ENCODE measurements at regions not wholly inside any gene's neighbourhood (a gene's known extent, or its start where the extent isn't known, plus 50 kb on each side); places are given as distances from the start of the nearest gene placed in this dataset.

DNA sequence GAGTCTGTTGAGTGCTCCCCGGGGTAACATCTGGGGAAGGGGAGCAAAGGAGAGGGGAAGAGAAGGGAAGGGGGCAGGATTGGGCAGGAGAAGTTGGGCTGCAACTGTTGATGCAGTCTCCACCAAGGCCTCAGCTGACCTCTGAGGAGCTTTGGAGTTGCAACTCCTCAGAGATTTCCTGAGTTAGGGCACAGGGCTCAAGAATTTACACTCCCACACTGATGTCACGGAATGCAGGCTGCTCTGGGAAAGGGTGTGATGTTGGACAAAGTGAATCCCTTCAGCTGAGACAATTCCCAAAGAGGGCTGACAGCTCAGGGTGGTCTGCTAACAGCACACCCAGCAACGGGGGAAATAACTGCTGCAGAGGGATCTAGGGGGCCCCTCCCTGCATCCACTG is 295.6 kb downstream of the PCNX1 start:
- H4K20me1 ChIP-seq (ENCODE audit: control insufficient read depth, insufficient read depth, insufficient read length): no peaks in the 10 kb centered on the region
- TF ChIP-seq, protein P1, sequence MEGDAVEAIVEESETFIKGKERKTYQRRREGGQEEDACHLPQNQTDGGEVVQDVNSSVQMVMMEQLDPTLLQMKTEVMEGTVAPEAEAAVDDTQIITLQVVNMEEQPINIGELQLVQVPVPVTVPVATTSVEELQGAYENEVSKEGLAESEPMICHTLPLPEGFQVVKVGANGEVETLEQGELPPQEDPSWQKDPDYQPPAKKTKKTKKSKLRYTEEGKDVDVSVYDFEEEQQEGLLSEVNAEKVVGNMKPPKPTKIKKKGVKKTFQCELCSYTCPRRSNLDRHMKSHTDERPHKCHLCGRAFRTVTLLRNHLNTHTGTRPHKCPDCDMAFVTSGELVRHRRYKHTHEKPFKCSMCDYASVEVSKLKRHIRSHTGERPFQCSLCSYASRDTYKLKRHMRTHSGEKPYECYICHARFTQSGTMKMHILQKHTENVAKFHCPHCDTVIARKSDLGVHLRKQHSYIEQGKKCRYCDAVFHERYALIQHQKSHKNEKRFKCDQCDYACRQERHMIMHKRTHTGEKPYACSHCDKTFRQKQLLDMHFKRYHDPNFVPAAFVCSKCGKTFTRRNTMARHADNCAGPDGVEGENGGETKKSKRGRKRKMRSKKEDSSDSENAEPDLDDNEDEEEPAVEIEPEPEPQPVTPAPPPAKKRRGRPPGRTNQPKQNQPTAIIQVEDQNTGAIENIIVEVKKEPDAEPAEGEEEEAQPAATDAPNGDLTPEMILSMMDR (conservative IDR thresholded peaks at IDR 0.05): no peak
- no peak overlapping the region for H3K4me2 ChIP-seq (ENCODE audit: insufficient read depth, insufficient read length, low read length)
- H2BK12ac ChIP-seq (ENCODE audit: insufficient read length, low read depth, low read length): no peak overlapping the region
- no peaks in the 10 kb centered on the region for H3K4me1 ChIP-seq (ENCODE audit: insufficient read depth, low read length)
- Mint-ChIP-seq H3K4me3 (no peak overlapping the region), H3K27ac (no peak overlapping the region), H3K27me3 (ENCODE audit: low read depth) (peaks cover 2% of the 10 kb centered on the region), H3K36me3 (ENCODE audit: insufficient read depth in 1 of 3, low read depth in 3 of 3) (peaks cover 0 to 10% (median 0%) of the 10 kb centered on the region in 3 experiments; a peak in 3 of 7 replicates), H3K4me1 (peaks cover 16% of the 10 kb centered on the region in 2 experiments), H3K9me3 (peaks cover 9 to 11% of the 10 kb centered on the region in 2 experiments; a peak in 4 of 5 replicates)
- H2BK15ac ChIP-seq (ENCODE audit: low read depth, low read length): no peak overlapping the region
- H3K4ac ChIP-seq (ENCODE audit: low read depth, low read length): no peak overlapping the region
- no peak overlapping the region for H4K5ac ChIP-seq (ENCODE audit: insufficient read length, low read depth, low read length)
- no peak overlapping the region for H2AK5ac ChIP-seq (ENCODE audit: insufficient read length, low read length)
- no peaks in the 10 kb centered on the region for H3K9me3 ChIP-seq (ENCODE audit: control insufficient read depth, low read depth, low read length)
- no peaks in the 10 kb centered on the region for H3K27me3 ChIP-seq (ENCODE audit: insufficient read depth, low read length)
- no peak overlapping the region for H2BK120ac ChIP-seq (ENCODE audit: low read depth, low read length, poor library complexity, severe bottlenecking)
- H3K23me2 ChIP-seq (ENCODE audit: insufficient read length, low read depth, low read length, poor library complexity, severe bottlenecking): no peaks in the 10 kb centered on the region
- H3K23ac ChIP-seq (ENCODE audit: insufficient read length, low read depth, low read length): no peak overlapping the region
- H3T11ph ChIP-seq (ENCODE audit: low read length): no peak overlapping the region
- H3K14ac ChIP-seq (ENCODE audit: insufficient read depth, low read length): no peak overlapping the region
- no peak overlapping the region for H3K18ac ChIP-seq (ENCODE audit: insufficient read length, low read depth, low read length)
- no peak overlapping the region for H4K91ac ChIP-seq (ENCODE audit: insufficient read length, low read depth, low read length)
- H3K56ac ChIP-seq (ENCODE audit: insufficient read length, low read depth, low read length): no peak overlapping the region
- no peak overlapping the region for H3K9ac ChIP-seq (ENCODE audit: extremely low read depth, insufficient read length, low read length)
- H2AFZ ChIP-seq (ENCODE audit: low read length): no peak overlapping the region
- no peak for DNase-seq
- no peak overlapping the region for H2BK5ac ChIP-seq (ENCODE audit: insufficient read length, low read length)
- H3K27ac ChIP-seq (ENCODE audit: insufficient read length, low read depth, low read length): no peak overlapping the region
- H3K79me1 ChIP-seq (ENCODE audit: insufficient read depth, low read depth, low read length, poor library complexity, severe bottlenecking): no peaks in the 10 kb centered on the region
- WGBS (ENCODE audit: extremely low coverage, insufficient read length, low lambda C conversion rate): no CpG with 5 or more reads among the region's 3 CpGs
- H3K79me2 ChIP-seq (ENCODE audit: insufficient read depth, low read length): no peaks in the 10 kb centered on the region
- H2BK20ac ChIP-seq (ENCODE audit: low read depth, low read length, poor library complexity, severe bottlenecking): no peak overlapping the region
- no peak overlapping the region for H4K8ac ChIP-seq (replicated peaks; ENCODE audit: insufficient read length, low read depth, low read length)
